IMR-90 (cell line): ENCODE measurements at regions not wholly inside any gene's neighbourhood (a gene's known extent, or its start where the extent isn't known, plus 50 kb on each side); places are given as distances from the start of the nearest gene placed in this dataset.

Source experiments
- ATAC-seq: fragments of 200-7000 bp; cut with Tn5 transposase; 2 replicates; pipeline ENCODE4 v1.9.1; 2020; ENCODE audit warnings: low read depth, mild to moderate bottlenecking, moderate library complexity
- BruUV-seq: library from RNA; stranded (reverse); fragments of 400-500 nt; replicated peaks from 2 replicates; lab custom pipeline; 2021; lab: Mats Ljungman, UMichigan
- CTCF ChIA-PET: fragments of 300-600 bp; formaldehyde crosslinking; extraction: SDS; loops from one replicate; lab custom pipeline; 2021; ENCODE audit warnings: antibody characterized with exemption; lab: Yijun Ruan, JAX
- POLR2A ChIA-PET: fragments of 300-600 bp; sonication (Branson Sonifier 250); formaldehyde crosslinking; loops from one replicate; lab custom pipeline; 2022; ENCODE audit warnings: antibody characterized with exemption; ENCODE audit not compliant: unreplicated experiment; lab: Charles Lee
- DNase-seq: peaks from one replicate; pipeline ENCODE4 v3.0.0; 2013
- H2AFZ ChIP-seq: replicated peaks from 2 replicates; pipeline ENCODE3; 2013; ENCODE audit warnings: low read length, mild to moderate bottlenecking; ENCODE audit not compliant: poor library complexity
- H2AK5ac ChIP-seq: 2 replicates; pipeline ENCODE4 v1.6.1; 2013; ENCODE audit warnings: low read depth, low read length, inconsistent platforms
- H2AK9ac ChIP-seq: replicated peaks from 2 replicates; pipeline ENCODE3; 2013; ENCODE audit warnings: mild to moderate bottlenecking, low read depth, low read length, moderate library complexity; ENCODE audit not compliant: poor library complexity
- H2BK120ac ChIP-seq: 2 replicates; pipeline ENCODE4 v1.6.1; 2013; ENCODE audit warnings: low read depth, low read length, inconsistent platforms
- H2BK15ac ChIP-seq: 3 replicates; pipeline ENCODE4 v1.6.1; 2013; ENCODE audit warnings: low read depth, low read length, inconsistent platforms
- H2BK20ac ChIP-seq: 2 replicates; pipeline ENCODE4 v1.6.1; 2013; ENCODE audit warnings: low read depth, mild to moderate bottlenecking, inconsistent platforms, low read length, moderate library complexity
- H2BK5ac ChIP-seq: 2 replicates; pipeline ENCODE4 v1.6.1; 2013; ENCODE audit warnings: mild to moderate bottlenecking, low read depth, low read length, inconsistent platforms; ENCODE audit not compliant: poor library complexity, severe bottlenecking
- H3K14ac ChIP-seq: replicated peaks from 2 replicates; pipeline ENCODE4 v1.6.1; 2013; ENCODE audit warnings: low read depth, low read length, inconsistent platforms
- H3K18ac ChIP-seq: 2 replicates; pipeline ENCODE4 v1.6.1; 2013; ENCODE audit warnings: low read depth, low read length, control low read depth
- H3K23ac ChIP-seq: 2 replicates; pipeline ENCODE4 v1.6.1; 2013; ENCODE audit warnings: low read depth, low read length, inconsistent platforms
- H3K27ac ChIP-seq: 2 replicates; pipeline ENCODE4 v1.5.1; 2013; ENCODE audit warnings: mild to moderate bottlenecking, control low read depth, low read length; ENCODE audit not compliant: insufficient read depth
- H3K27me3 ChIP-seq: 2 replicates; pipeline ENCODE4 v1.6.1; 2013; ENCODE audit warnings: low read length; ENCODE audit not compliant: control insufficient read depth, insufficient read depth
- H3K36me3 ChIP-seq: 2 replicates; pipeline ENCODE4 v1.6.1; 2013; ENCODE audit warnings: low read length, mixed read lengths; ENCODE audit not compliant: control insufficient read depth, insufficient read depth
- H3K4ac ChIP-seq: 2 replicates; pipeline ENCODE4 v1.6.1; 2013; ENCODE audit warnings: low read depth, low read length, inconsistent platforms
- H3K4me1 ChIP-seq: 2 replicates; pipeline ENCODE4 v1.6.1; 2013; ENCODE audit warnings: low read length, mixed read lengths; ENCODE audit not compliant: control insufficient read depth, insufficient read depth
- H3K4me2 ChIP-seq: 2 replicates; pipeline ENCODE4 v1.6.1; 2013; ENCODE audit warnings: low read depth, mild to moderate bottlenecking, control low read depth, low read length, moderate library complexity
- H3K4me3 ChIP-seq: 2 replicates; pipeline ENCODE4 v1.5.1; 2013; ENCODE audit warnings: low read depth, mild to moderate bottlenecking, control low read depth, low read length, moderate library complexity; ENCODE audit not compliant: insufficient read depth
- H3K56ac ChIP-seq: 2 replicates; pipeline ENCODE4 v1.6.1; 2013; ENCODE audit warnings: low read length, inconsistent platforms; ENCODE audit not compliant: insufficient read depth; ENCODE audit errors: extremely low read depth
- H3K79me1 ChIP-seq, 2 experiments: 2 replicates each; pipeline ENCODE4 v1.6.1; 2013; ENCODE audit warnings: low read length in 2 of 2, inconsistent platforms in 1 of 2, low read depth in 1 of 2
- H3K9ac ChIP-seq: 2 replicates; pipeline ENCODE4 v1.6.1; 2013; ENCODE audit warnings: low read depth, low read length, control low read depth
- H3K9me1 ChIP-seq: 2 replicates; pipeline ENCODE4 v1.6.1; 2013; ENCODE audit warnings: low read length, inconsistent platforms; ENCODE audit not compliant: insufficient read depth
- H3K9me3 ChIP-seq: 2 replicates; pipeline ENCODE4 v1.6.1; 2013; ENCODE audit warnings: low read length; ENCODE audit not compliant: control insufficient read depth, insufficient read depth
- H4K20me1 ChIP-seq: 2 replicates; pipeline ENCODE4 v1.6.1; 2013; ENCODE audit warnings: low read length, inconsistent platforms; ENCODE audit not compliant: insufficient read depth
- H4K5ac ChIP-seq: 2 replicates; pipeline ENCODE4 v1.6.1; 2013; ENCODE audit warnings: mild to moderate bottlenecking, low read depth, low read length, control low read depth
- H4K8ac ChIP-seq, 2 experiments: 2 replicates each; pipeline ENCODE4 v1.6.1; 2013; ENCODE audit warnings: low read depth in 2 of 2, low read length in 2 of 2, control low read depth in 1 of 2, inconsistent platforms in 1 of 2
- H4K91ac ChIP-seq: 2 replicates; pipeline ENCODE4 v1.6.1; 2013; ENCODE audit warnings: low read depth, low read length, inconsistent platforms; ENCODE audit not compliant: insufficient read depth
- CEBPB ChIP-seq: IDR thresholded peaks from 2 replicates; pipeline ENCODE4 v1.6.1; 2012; ENCODE audit warnings: low read depth, low read length, improper control_type of control experiment
- FOS ChIP-seq: fragments of 150-350 bp; IDR thresholded peaks from 2 replicates; pipeline ENCODE4 v1.6.1; 2016; ENCODE audit warnings: low read depth, low read length
- POLR2A ChIP-seq: IDR thresholded peaks from 2 replicates; pipeline ENCODE4 v1.6.1; 2012; ENCODE audit warnings: mild to moderate bottlenecking, low read depth, low read length
- RAD21 ChIP-seq: IDR thresholded peaks from 2 replicates; pipeline ENCODE4 v1.6.1; 2012; ENCODE audit warnings: low read length, improper control_type of control experiment
- WGBS, 2 experiments: methylation state at CpG; one replicate each; pipeline versions ENCODE4 v1.1.5 to v1.1.7; 2013; ENCODE audit warnings: missing lambda C conversion rate in 2 of 2; ENCODE audit not compliant: insufficient read length in 1 of 2; ENCODE audit errors: extremely low coverage in 2 of 2; 5-methylcytosine and 5-hydroxymethylcytosine counted together
- dilution Hi-C: fragments of 300-500 bp; cut with HindIII; formaldehyde crosslinking; loops from one replicate; pipeline ENCODE4 v1.14.3; 2018; ENCODE audit warnings: low sequenced_read_pairs; ENCODE audit not compliant: unreplicated experiment
- in situ Hi-C: fragments of 300-500 bp; cut with MboI; formaldehyde crosslinking; loops from 3 replicates; pipeline ENCODE4 v1.14.3; 2019; ENCODE audit warnings: low sequenced_read_pairs, inconsistent platforms, mixed read lengths
- intact Hi-C: fragments of 100-400 bp; cut with micrococcal nuclease; formaldehyde crosslinking; loops from 2 replicates; pipeline ENCODE4 v1.10.0; 2022

- H2AFZ ChIP-seq: no peak overlapping the region
- ChIA-PET POLR2A (no interaction called here), CTCF (interaction anchor here (0.6 kb wide), 1 partner anchor 474 kb away, joined by 3 read pairs; no protein-coding TSS in a partner anchor)
- no peak overlapping the region for H3K18ac ChIP-seq
- H2AK5ac ChIP-seq: no peak overlapping the region
- H4K8ac ChIP-seq: no peak overlapping the region
- H4K5ac ChIP-seq: no peak overlapping the region
- ATAC-seq (no peak), DNase-seq (no peak)
- H2AK9ac ChIP-seq: no peak overlapping the region
- no peaks in the 10 kb centered on the region for H3K4me1 ChIP-seq
- H3K9me3 ChIP-seq: no peaks in the 10 kb centered on the region
- intact Hi-C loops: no loop called here
- in situ Hi-C loops: no loop called here
- H4K91ac ChIP-seq: no peak overlapping the region
- no peak overlapping the region for H2BK5ac ChIP-seq
- H3K14ac ChIP-seq: no peak overlapping the region
- no peak for TF ChIP-seq RAD21
- no peak for TF ChIP-seq FOS
- TF ChIP-seq POLR2A: no peak
- TF ChIP-seq CEBPB: 0 out of 2 replicates have a peak, but pooled peaks have one; percentile 17
- no peaks in the 10 kb centered on the region; the same call in 1 of the 2 replicates for H3K27me3 ChIP-seq
- no peak overlapping the region for H3K9ac ChIP-seq
- dilution Hi-C loops: no loop called here
- no peak overlapping the region for H3K4me3 ChIP-seq
- no TSS peak for BruUV-seq
- H3K36me3 ChIP-seq: no peaks in the 10 kb centered on the region
- H3K79me1 ChIP-seq: no peaks in the 10 kb centered on the region
- H3K23ac ChIP-seq: no peak overlapping the region
- no peaks in the 10 kb centered on the region for H4K20me1 ChIP-seq
- no peak overlapping the region for H2BK120ac ChIP-seq
- H3K4ac ChIP-seq: no peak overlapping the region
- H3K27ac ChIP-seq: no peak overlapping the region
- H3K4me2 ChIP-seq: no peak overlapping the region
- no peaks in the 10 kb centered on the region for H3K9me1 ChIP-seq
- no peak overlapping the region for H2BK15ac ChIP-seq
- WGBS, 2 experiments: no CpG with 5 or more reads among the region's 2 CpGs
- H3K56ac ChIP-seq: no peak overlapping the region
- H2BK20ac ChIP-seq: no peak overlapping the region
Measured at GRCh38 chr2:61702088-61702467, 151.8 kb downstream of the FAM161A start.
